ENCODE measurements at regions not wholly inside any gene's neighbourhood (a gene's known extent, or its start where the extent isn't known, plus 50 kb on each side); places are given as distances from the start of the nearest gene placed in this dataset.

GRCh38 chr1:34618381-34618780, 136.5 kb upstream of the GJB5 start:
- DNase-seq = no peak

GRCh38 chr1:34619256-34619655, 135.6 kb upstream of the GJB5 start:
- DNase-seq = no peak

- no peak for DNase-seq
Measured at GRCh38 chr1:34621916-34622315, 132.9 kb upstream of the GJB5 start.

- no peak for DNase-seq
Measured at GRCh38 chr1:34625521-34626015, 129.3 kb upstream of the GJB5 start.

GRCh38 chr1:34627465-34628240, 127.2 kb upstream of the GJB5 start:
- no peak for DNase-seq

GRCh38 chr1:34631126-34631525, 123.7 kb upstream of the GJB5 start:
- no peak for DNase-seq

GRCh38 chr1:34639701-34640100, 115.1 kb upstream of the GJB5 start:
- no peak for DNase-seq

- no peak for DNase-seq
Measured at GRCh38 chr1:34640654-34641401, 114.0 kb upstream of the GJB5 start.

- DNase-seq = no peak
Measured at GRCh38 chr1:34642679-34643078, 112.2 kb upstream of the GJB5 start.

GRCh38 chr1:34645109-34645688, 109.6 kb upstream of the GJB5 start:
- DNase-seq = no peak

- no peak for DNase-seq
Measured at GRCh38 chr1:34645919-34646318, 108.9 kb upstream of the GJB5 start.

- DNase-seq = no peak
Measured at GRCh38 chr1:34648501-34648900, 106.3 kb upstream of the GJB5 start.

- no peak for DNase-seq
Measured at GRCh38 chr1:34650090-34650489, 104.8 kb upstream of the GJB5 start.

GRCh38 chr1:34650800-34651199, 104.0 kb upstream of the GJB5 start:
- DNase-seq = no peak

GRCh38 chr1:34653110-34653509, 101.7 kb upstream of the GJB5 start:
- no peak for DNase-seq

GRCh38 chr1:34655206-34655874, 99.5 kb upstream of the GJB5 start:
- DNase-seq = no peak

- no peak for DNase-seq
Measured at GRCh38 chr1:34655875-34656240, 99.0 kb upstream of the GJB5 start.

- no peak for DNase-seq
Measured at GRCh38 chr1:34656299-34656698, 98.5 kb upstream of the GJB5 start.

GRCh38 chr1:34656731-34657130, 98.1 kb upstream of the GJB5 start:
- DNase-seq = no peak

- DNase-seq = no peak
Measured at GRCh38 chr1:34657266-34657665, 97.6 kb upstream of the GJB5 start.

- DNase-seq = no peak
Measured at GRCh38 chr1:34657849-34658248, 97.0 kb upstream of the GJB5 start.

GRCh38 chr1:34663031-34663430, 91.8 kb upstream of the GJB5 start:
- DNase-seq = no peak

- DNase-seq = no peak
Measured at GRCh38 chr1:34668063-34668462, 86.8 kb upstream of the GJB5 start.

All from NCI-H526 treated with DMSO at 0.1 percent for 48 hours (cell line).